LNCAP (cell line): ENCODE measurements at regions not wholly inside any gene's neighbourhood (a gene's known extent, or its start where the extent isn't known, plus 50 kb on each side); places are given as distances from the start of the nearest gene placed in this dataset.

ENCODE experiments used
- TF ChIP-seq, protein P1 (sequence below): fragments of 450-650 bp; IDR thresholded peaks from 2 replicates; pipeline ENCODE4 v1.5.1; 2017; ENCODE audit warnings: mild to moderate bottlenecking

DNA sequence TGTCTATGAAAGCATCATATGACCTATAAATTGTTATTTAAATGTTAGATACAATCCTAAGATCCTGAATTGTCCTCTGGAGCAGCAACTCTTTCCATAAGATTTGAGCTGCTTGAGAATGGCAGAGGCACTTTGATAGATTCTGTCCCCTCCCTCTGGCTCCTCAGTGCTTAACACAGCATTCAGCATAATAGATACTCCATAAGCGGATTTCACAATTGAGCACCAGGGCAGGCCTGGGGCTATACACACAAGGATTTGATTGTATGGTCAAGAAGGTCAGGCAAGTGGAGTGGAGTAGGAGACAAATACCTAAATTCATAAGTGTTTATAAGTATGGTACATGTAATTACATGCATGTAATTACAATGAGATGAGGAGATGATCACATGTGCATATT lies 96.3 kb downstream of the FOXD1 start:
- TF ChIP-seq, protein P1, sequence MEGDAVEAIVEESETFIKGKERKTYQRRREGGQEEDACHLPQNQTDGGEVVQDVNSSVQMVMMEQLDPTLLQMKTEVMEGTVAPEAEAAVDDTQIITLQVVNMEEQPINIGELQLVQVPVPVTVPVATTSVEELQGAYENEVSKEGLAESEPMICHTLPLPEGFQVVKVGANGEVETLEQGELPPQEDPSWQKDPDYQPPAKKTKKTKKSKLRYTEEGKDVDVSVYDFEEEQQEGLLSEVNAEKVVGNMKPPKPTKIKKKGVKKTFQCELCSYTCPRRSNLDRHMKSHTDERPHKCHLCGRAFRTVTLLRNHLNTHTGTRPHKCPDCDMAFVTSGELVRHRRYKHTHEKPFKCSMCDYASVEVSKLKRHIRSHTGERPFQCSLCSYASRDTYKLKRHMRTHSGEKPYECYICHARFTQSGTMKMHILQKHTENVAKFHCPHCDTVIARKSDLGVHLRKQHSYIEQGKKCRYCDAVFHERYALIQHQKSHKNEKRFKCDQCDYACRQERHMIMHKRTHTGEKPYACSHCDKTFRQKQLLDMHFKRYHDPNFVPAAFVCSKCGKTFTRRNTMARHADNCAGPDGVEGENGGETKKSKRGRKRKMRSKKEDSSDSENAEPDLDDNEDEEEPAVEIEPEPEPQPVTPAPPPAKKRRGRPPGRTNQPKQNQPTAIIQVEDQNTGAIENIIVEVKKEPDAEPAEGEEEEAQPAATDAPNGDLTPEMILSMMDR: no peak

DNA sequence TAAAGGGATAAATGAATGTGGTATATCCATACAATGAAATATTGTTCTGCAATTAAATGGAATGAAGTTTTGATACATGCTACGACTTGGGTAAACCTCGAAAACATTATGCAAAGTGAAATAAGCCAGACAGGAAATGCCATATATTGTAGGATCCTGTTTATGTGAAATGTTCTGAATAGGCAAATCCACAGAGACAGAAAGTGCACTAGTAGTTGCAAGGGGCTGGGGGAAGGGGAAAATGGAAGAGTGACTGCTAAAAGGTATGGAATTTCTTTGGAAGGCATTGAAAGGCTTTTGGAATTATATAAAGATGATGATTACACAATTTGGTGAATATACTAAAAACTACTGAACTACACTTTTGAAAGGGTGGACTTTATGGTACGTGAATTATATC lies 97.0 kb downstream of the FOXD1 start:
- TF ChIP-seq, protein P1: no peak

DNA sequence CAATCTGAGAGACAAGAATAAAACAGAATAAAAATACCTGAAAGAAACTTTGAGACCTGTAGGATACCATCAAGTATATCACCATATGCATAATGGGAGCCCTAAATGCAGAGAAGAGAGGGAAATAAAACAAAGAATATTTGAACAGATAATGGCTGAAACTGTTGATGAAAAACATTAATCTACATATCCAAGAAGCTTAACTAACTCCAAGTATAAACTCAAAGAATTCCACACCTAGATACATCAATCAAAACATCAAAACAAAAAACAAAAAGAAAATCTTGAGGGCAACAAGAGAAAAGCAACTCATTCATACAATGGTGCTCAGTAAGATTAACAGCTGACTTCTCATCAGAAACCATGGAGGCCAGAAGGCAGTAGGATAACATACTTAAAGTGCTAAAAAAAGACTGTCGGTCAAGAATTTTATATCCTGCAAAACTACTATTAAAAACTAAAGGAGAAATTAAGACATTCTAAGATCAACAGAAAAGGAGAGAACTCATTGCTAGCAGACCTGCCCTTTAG lies 101.6 kb downstream of the FOXD1 start:
- TF ChIP-seq, protein P1: no peak

DNA sequence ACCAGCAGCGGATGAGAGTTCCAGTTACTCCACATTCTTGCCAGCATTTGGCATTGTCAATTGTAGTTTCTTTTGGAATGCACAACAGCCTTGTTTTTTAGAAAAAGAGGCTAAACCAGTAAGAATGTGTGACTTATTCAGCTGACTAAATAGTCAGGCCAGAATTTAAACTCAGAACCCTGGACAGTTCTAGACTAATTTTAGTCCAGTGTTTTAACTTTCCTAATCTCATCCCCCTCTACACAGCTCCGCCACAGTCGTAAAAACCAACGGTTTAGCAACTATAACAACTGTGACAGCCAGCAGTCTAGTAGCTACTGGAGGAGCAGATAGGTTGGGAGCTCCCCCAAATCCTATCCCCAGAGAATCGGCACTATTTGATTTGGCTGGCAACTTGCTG lies 103.7 kb downstream of the FOXD1 start:
- TF ChIP-seq, protein P1: no peak

DNA sequence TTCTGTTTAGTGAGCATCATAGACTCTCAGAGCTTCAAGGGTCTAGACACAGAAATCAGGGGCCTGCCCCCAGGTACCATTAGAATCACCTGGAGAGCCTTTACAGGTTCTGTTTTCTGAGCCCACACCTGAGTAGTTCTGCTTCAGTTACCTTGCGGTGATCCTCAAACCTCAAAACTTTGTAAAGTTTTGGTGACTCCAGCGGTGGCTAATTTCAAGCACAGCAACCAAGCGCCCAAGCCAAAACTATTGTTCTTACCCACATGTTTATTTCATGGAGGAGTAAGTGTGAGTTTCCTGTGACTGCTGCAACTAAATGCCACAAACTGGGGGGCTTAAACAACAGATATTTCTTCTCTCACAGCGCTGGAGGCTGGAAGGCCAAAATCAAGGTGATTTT lies 108.9 kb downstream of the FOXD1 start:
- TF ChIP-seq, protein P1: no peak

DNA sequence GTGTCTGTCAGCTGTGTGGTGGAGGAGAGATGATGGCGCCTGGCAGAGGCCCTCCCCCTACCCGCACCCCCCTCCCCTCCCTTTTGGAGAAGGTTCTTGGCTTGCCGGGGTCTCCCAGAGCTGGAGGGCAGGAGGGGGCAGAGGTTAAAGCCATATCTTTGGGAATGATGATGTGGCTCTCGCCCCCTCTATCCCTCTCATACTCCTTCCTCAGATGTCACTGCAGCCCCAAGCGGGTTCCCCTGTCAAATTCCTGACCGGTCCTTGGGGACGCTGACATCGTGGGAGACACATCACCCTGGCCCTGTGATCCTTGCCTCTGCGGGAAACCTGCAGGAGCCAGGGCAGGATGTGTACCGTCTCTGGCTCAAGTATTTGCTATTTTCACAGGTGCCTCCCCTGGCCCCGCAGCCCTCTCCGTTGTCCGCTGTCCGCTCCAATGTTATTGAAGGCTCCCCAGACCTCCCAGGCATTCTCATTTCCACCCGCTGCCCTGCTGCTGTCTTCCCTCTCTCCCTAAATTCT lies 109.5 kb downstream of the FOXD1 start:
- TF ChIP-seq, protein P1: no peak

DNA sequence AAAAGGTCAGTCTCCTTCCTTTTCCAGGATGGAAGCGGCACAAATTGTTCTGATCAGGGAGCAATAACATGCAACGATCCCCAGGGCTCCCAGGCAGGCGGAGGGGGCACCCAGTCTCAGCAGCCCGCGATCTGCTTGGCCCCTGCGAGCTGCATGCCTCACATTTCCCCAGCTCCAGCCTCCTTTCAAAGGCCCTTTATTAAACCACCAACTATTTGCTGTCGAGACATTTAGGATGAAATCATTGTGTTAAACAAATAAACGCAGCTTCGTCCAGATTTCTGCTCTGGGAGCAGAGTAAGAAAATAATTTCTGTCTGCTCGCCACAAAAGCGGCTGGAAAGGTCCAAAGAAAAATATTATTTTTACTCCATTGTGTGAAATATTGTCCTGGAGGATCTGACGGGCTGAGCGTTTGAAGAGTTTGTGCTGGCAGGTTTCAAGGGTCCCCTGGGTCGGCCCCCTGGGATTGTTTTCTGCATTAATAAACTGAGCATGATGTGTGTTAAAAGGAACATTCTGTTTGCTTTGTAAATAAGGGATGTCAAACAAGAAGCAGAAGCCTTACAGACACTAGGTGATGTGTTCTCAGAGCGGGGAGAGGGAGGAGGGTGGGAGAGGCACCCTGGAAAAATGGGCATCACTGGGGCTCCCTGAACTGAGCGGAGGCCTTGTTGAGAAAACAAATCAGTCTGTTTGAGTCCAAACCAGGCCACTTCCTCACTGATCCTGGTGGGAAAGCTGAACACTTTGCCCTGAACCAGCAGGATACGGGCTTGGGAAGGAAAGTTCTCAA lies 110.1 kb downstream of the FOXD1 start:
- TF ChIP-seq, protein P1: no peak
